ENCODE measurements at regions not wholly inside any gene's neighbourhood (a gene's known extent, or its start where the extent isn't known, plus 50 kb on each side); places are given as distances from the start of the nearest gene placed in this dataset.

- ChIA-PET CTCF (interaction anchor here (1.2 kb wide), 1 partner anchor 290 kb away, joined by 5 read pairs; no protein-coding TSS in a partner anchor), POLR2A (no interaction called here)
- TF ChIP-seq HMGXB4 (CRISPR knock-in tag; IDR thresholded peaks at IDR 0.05; ENCODE audit: borderline replicate concordance) (no peak), HOXA7 (CRISPR knock-in tag; IDR thresholded peaks at IDR 0.05) (no peak), RNF2 (IDR thresholded peaks at IDR 0.05; ENCODE audit: borderline replicate concordance, low read depth) (no peak), MAX (IDR thresholded peaks at IDR 0.05) (no peak), CEBPB (IDR thresholded peaks at IDR 0.05) (no peak), ZC3H11A (IDR thresholded peaks at IDR 0.05) (no peak), KDM5A (IDR thresholded peaks at IDR 0.05) (no peak), HEYL (CRISPR knock-in tag; IDR thresholded peaks at IDR 0.05) (no peak), JUNB (IDR thresholded peaks at IDR 0.05) (no peak), RAD21 (conservative IDR thresholded peaks at IDR 0.05 in 1 of 2, IDR thresholded peaks at IDR 0.05 in 1 of 2) (no peak), E2F6 (IDR thresholded peaks at IDR 0.05; ENCODE audit: borderline replicate concordance, low read depth) (no peak), CBX2 (IDR thresholded peaks at IDR 0.05; ENCODE audit: borderline replicate concordance, low read depth) (no peak), USF2 (IDR thresholded peaks at IDR 0.05) (no peak), EHF (CRISPR knock-in tag; IDR thresholded peaks at IDR 0.05) (no peak), RARB (CRISPR knock-in tag; IDR thresholded peaks at IDR 0.05) (no peak), TP53 (CRISPR knock-in tag; IDR thresholded peaks at IDR 0.05) (no peak), NFE2L2 (conservative IDR thresholded peaks at IDR 0.05; ENCODE audit: low read length) (no peak), RCOR1 (IDR thresholded peaks at IDR 0.05; ENCODE audit: low read depth, low read length) (no peak), HOXB5 (CRISPR knock-in tag; IDR thresholded peaks at IDR 0.05) (no peak), SREBF2 (IDR thresholded peaks at IDR 0.05) (no peak)
- DNase-seq (ENCODE audit: low read depth in 1 of 2, low spot score in 1 of 2) (no peak), FAIRE-seq (no peak), ATAC-seq (no peak)
- Histone ChIP-seq H3K4me1 (peaks cover 16% of the 10 kb centered on the region; the same call in 2 of the 3 replicates), H3K4me3 (no peak overlapping the region), H3K27ac (peak overlapping the region in 1 of 2 experiments; percentile 12; a peak in 1 of 6 replicates), H3K9me3 (no peaks in the 10 kb centered on the region), H3K4me2 (no peak overlapping the region; the same call in 2 of the 3 replicates)
- WGBS (ENCODE audit: missing lambda C conversion rate), result 91% methylated on average over 3 of the region's 3 CpGs
Observed at GRCh38 chr7:80386686-80387085, 125.2 kb downstream of the GNAT3 start.

- DNase-seq (ENCODE audit: low read depth in 1 of 2, low spot score in 1 of 2) (no peak), FAIRE-seq (peak; percentile 80), ATAC-seq (no peak)
- Histone ChIP-seq H3K4me1 (peaks cover 16% of the 10 kb centered on the region; the same call in 2 of the 3 replicates), H3K9me3 (no peaks in the 10 kb centered on the region), H3K27ac (peak overlapping the region in 1 of 2 experiments; percentile 32; a peak in 1 of 6 replicates), H3K4me2 (peak overlapping the region; percentile 62), H3K4me3 (no peak overlapping the region)
- TF ChIP-seq CHD4 (IDR thresholded peaks at IDR 0.05; ENCODE audit: borderline replicate concordance) (no peak), GATA3 (IDR thresholded peaks at IDR 0.05; ENCODE audit: borderline replicate concordance) (peak; percentile 36; the same call in 1 of the 2 replicates), CEBPB (IDR thresholded peaks at IDR 0.05) (peak; percentile 37 to 70; a peak in 3 of 4 replicates)
- ChIA-PET POLR2A (no interaction called here), CTCF (interaction anchor here (0.8 to 1.2 kb wide), 3 partner anchors 9 to 326 kb away, joined by 3 to 5 read pairs (median 3); no protein-coding TSS in a partner anchor)
Observed at GRCh38 chr7:80385508-80385907, 126.4 kb downstream of the GNAT3 start.

- FAIRE-seq (no peak), ATAC-seq (no peak), DNase-seq (ENCODE audit: low read depth in 1 of 2, low spot score in 1 of 2) (no peak)
- no peak for TF ChIP-seq MAZ (IDR thresholded peaks at IDR 0.05; ENCODE audit: borderline replicate concordance, low read depth, low read length)
- no peak for TF ChIP-seq MAX (IDR thresholded peaks at IDR 0.05)
- TF ChIP-seq HDAC2 (IDR thresholded peaks at IDR 0.05), result no peak
- ChIA-PET CTCF (no interaction called here), POLR2A (no interaction called here)
- Histone ChIP-seq H3K4me1 (peaks cover 21% of the 10 kb centered on the region; the same call in 2 of the 3 replicates), H3K4me2 (no peak overlapping the region), H3K9me3 (no peaks in the 10 kb centered on the region), H3K4me3 (no peak overlapping the region), H3K27ac (no peak overlapping the region)
- WGBS (ENCODE audit: missing lambda C conversion rate), result 84% methylated on average over 1 of the region's 1 CpG
Observed at GRCh38 chr7:80380957-80381356, 130.9 kb downstream of the GNAT3 start.

Data from A549 (cell line).